WERI-Rb-1 (cell line): ENCODE measurements at regions not wholly inside any gene's neighbourhood (a gene's known extent, or its start where the extent isn't known, plus 50 kb on each side); places are given as distances from the start of the nearest gene placed in this dataset.

Source experiments
- DNase-seq: peaks from one replicate; pipeline ENCODE4 v3.0.0-alpha.2; 2020
- H3K27ac ChIP-seq: fragments of 250-450 bp; sonication (Bioruptor Pico); 2 replicates; pipeline ENCODE4 v1.5.1; 2020; ENCODE audit warnings: mild to moderate bottlenecking, moderate library complexity
- H3K27me3 ChIP-seq: fragments of 250-450 bp; sonication (Bioruptor Pico); 2 replicates; pipeline ENCODE4 v1.5.1; 2021; ENCODE audit warnings: mild to moderate bottlenecking, low read depth, moderate library complexity; ENCODE audit not compliant: insufficient read depth, severe bottlenecking
- H3K36me3 ChIP-seq: fragments of 250-450 bp; sonication (Bioruptor Pico); 2 replicates; pipeline ENCODE4 v1.5.1; 2020; ENCODE audit warnings: mild to moderate bottlenecking, moderate library complexity
- H3K4me3 ChIP-seq: 2 replicates; pipeline ENCODE4 v1.5.1; 2011; ENCODE audit warnings: low read depth, mild to moderate bottlenecking, control low read depth, low read length
- H3K9me3 ChIP-seq: fragments of 250-450 bp; sonication (Bioruptor Pico); 2 replicates; pipeline ENCODE4 v1.5.1; 2021; ENCODE audit warnings: mild to moderate bottlenecking, moderate library complexity; ENCODE audit not compliant: severe bottlenecking
- TF ChIP-seq, protein P1 (sequence below): IDR thresholded peaks from 2 replicates; pipeline ENCODE4 v1.5.1; 2011; ENCODE audit warnings: low read depth, mild to moderate bottlenecking, control low read depth, inconsistent platforms, low read length

DNA sequence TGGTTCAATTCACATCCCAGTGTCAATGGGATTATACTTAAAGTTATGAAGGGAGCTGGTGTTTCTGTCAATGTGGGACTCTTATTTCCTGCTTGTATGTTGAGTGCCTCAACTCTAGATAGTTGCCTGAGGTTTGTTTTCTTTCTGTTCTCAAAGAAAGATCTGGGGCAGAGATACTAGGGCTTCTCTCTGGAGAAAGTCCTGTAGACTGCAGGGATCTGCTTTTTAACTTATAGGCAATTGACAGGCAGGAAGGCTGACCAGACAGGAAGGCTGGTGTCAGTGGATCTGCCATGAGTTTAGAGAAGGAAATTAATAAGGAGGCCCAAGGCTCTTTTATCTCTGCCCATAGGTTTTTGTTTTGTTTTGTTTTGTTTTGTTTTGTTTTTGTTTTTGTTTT is 64.0 kb upstream of the PRKX start:
- no peaks in the 10 kb centered on the region for H3K36me3 ChIP-seq

DNA sequence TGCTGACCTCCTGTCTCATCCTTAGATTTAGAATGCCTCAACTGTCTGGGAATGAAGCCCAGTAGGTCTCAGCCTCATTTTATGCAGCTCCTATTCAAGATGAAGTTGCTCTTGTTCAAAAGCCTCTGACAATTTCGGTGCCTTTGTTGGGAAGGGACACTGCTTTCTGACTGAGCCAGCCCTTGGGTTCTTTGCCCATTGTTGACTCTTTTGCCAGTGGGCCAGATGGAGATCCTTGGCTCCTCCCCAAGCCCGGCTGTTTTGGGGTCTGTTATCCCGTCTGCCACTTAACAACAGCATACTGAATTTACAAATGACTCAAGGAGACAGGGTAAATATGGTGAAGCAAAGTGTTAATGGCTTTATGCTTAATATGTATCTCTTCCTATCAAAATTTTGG is 58.3 kb upstream of the PRKX start:
- Histone ChIP-seq H3K9me3 (no peaks in the 10 kb centered on the region), H3K27me3 (peaks cover 13% of the 10 kb centered on the region), H3K4me3 (no peak overlapping the region), H3K27ac (no peak overlapping the region), H3K36me3 (no peaks in the 10 kb centered on the region)
- no peak for DNase-seq
- TF ChIP-seq, protein P1, sequence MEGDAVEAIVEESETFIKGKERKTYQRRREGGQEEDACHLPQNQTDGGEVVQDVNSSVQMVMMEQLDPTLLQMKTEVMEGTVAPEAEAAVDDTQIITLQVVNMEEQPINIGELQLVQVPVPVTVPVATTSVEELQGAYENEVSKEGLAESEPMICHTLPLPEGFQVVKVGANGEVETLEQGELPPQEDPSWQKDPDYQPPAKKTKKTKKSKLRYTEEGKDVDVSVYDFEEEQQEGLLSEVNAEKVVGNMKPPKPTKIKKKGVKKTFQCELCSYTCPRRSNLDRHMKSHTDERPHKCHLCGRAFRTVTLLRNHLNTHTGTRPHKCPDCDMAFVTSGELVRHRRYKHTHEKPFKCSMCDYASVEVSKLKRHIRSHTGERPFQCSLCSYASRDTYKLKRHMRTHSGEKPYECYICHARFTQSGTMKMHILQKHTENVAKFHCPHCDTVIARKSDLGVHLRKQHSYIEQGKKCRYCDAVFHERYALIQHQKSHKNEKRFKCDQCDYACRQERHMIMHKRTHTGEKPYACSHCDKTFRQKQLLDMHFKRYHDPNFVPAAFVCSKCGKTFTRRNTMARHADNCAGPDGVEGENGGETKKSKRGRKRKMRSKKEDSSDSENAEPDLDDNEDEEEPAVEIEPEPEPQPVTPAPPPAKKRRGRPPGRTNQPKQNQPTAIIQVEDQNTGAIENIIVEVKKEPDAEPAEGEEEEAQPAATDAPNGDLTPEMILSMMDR: no peak

More for the DNA sequence above, 64.0 kb upstream of the PRKX start:
- no peak overlapping the region for H3K27ac ChIP-seq
- no peak overlapping the region for H3K4me3 ChIP-seq
- TF ChIP-seq, protein P1: no peak
- H3K9me3 ChIP-seq: no peaks in the 10 kb centered on the region
- no peak for DNase-seq
- H3K27me3 ChIP-seq: peaks cover 13% of the 10 kb centered on the region

- no peak overlapping the region for H3K27ac ChIP-seq
- peaks cover 9% of the 10 kb centered on the region for H3K27me3 ChIP-seq
- DNase-seq: no peak
- H3K4me3 ChIP-seq: no peak overlapping the region
- TF ChIP-seq, protein P1: no peak
- H3K9me3 ChIP-seq: no peaks in the 10 kb centered on the region
- H3K36me3 ChIP-seq: no peaks in the 10 kb centered on the region
Measured at GRCh38 chrX:3768881-3769280, 55.4 kb upstream of the PRKX start.
